ENCODE measurements at regions not wholly inside any gene's neighbourhood (a gene's known extent, or its start where the extent isn't known, plus 50 kb on each side); places are given as distances from the start of the nearest gene placed in this dataset.
A peak's percentile ranks its signal among the peaks of the same experiment; 100 is the strongest.
"Not testable (repeated sequence)": the region's sequence is repeated elsewhere in the genome, so short reads cannot be mapped to it uniquely, and the experiment has no call there.

DNA sequence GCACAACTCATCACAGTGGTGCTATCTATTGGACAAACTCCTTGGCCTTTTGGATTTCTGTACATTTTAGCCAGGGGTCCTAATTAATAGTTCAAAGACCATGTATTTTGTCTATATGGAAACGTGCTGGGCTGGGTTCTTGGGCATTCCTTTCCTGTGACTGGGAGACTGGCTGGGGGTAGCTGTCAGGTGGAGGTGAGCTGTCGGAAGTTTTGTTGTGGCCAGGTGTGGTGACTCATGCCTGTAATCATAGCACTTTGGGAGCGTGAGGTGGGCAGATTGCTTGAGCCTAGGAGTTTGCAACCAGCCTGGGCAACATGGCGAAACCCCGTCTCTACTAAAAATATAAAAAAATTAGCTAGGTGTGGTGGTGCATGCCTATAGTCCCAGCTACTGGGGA is 392.4 kb downstream of the RPS6KC1 start:
- intact Hi-C loops (cut with DNase I): no loop called here
- ATAC-seq (ENCODE audit: poor library complexity): no peak

DNA sequence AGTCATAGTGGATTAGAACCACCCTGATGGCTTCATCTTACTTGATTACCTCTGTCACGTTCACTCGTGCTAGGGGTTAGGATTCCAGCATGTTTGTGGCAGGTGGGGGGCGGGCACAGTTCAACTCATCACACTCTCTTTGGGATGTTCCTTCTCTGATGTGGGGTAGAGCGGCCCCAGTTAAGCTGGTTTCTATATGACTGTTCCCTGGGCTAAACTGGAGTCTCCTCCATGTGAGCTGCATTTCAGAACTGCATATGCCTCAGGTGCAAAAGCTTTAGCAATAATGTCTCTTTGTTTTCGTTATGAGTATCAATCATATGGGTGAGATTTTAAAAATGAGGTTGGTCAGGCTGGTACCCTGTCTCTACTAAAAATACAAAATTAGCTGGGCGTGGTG is 393.2 kb downstream of the RPS6KC1 start:
- ATAC-seq (ENCODE audit: poor library complexity): no peak
- no peak for DNase-seq
- intact Hi-C loops (cut with DNase I): no loop called here

More for the DNA sequence above, 392.4 kb downstream of the RPS6KC1 start:
- DNase-seq: no peak

DNA sequence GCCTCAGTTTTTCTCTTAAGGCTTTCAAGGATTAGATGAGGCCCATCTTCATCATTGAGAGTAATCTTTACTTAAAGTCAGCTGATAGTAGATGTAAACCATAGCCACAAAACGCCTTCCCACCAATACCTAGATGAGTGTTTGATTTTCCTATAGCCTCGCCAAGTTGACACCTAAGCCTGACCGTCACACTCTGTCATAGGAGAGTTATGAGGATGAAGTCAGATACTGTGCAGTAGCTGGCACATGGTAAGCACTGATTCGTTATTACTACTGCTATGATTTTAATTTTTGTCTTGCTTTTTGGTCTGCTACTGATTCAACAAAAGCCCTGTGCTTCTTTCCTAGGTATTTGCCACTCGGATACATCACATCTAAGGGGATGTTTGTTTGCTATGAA is 395.5 kb downstream of the RPS6KC1 start:
- intact Hi-C loops (cut with DNase I): no loop called here
- DNase-seq: no peak
- ATAC-seq (ENCODE audit: poor library complexity): no peak

DNA sequence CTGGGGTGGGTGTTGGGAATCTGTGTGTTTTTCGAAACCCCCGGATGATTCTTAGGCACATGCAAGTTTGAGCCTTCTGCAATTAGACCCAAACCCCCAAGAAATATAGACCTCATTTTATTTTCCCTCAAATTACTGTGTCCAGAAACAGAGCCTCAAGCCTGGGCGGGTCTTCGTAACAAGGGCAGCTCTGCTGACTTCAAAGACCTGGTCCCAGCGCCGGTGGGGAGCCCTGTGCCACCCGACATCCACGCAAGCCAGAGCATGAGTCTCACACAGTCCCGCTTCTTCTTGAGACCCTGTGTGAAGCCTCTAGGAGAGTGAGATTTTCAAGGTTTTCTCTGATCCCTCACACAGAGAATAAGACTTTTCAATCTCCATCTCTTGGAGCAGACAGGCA is 397.3 kb downstream of the RPS6KC1 start:
- intact Hi-C loops (cut with DNase I): no loop called here
- no peak for DNase-seq
- no peak for ATAC-seq (ENCODE audit: poor library complexity)

DNA sequence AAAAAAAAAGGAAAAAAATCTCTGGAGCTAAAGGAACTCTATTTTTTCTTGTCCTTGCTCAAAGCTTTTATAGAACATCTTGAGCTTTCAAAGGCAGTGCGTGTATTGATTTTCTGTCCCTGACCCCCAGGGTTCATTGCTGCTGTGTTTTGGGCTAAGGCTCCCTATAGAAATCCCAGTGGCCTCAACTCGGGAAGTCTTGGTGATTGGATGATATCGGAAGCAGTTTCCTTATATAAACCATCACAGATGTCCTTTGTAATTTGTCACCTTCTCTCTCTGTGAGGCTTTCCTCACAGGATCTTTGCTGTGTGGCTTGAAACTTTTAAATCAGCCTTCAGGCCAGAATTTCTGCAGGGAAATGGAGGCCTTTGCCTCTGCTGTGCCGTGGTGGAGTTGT is 397.7 kb downstream of the RPS6KC1 start:
- DNase-seq (no peak), ATAC-seq (ENCODE audit: poor library complexity) (no peak)
- intact Hi-C loops (cut with DNase I): no loop called here

DNA sequence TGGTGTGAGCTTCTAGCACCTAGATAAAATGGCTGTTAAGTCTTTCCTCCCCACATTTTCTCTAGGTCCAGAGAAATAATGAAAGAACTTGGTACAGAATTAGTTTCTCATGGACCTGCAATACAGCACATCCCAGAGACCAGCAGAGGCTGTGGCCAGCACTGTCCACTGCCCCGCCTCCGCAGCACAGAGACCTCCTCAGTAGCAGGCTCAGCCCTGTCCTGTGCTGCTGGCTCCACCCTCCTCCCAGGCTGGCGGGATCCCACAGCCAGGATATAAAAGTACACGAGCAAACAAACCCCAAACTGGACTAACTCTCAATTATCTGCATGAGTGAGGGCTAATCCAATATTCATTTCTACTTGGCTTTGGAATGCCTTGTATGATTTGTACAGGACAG is 401.5 kb downstream of the RPS6KC1 start:
- DNase-seq (no peak), ATAC-seq (ENCODE audit: poor library complexity) (no peak)
- intact Hi-C loops (cut with DNase I): no loop called here

DNA sequence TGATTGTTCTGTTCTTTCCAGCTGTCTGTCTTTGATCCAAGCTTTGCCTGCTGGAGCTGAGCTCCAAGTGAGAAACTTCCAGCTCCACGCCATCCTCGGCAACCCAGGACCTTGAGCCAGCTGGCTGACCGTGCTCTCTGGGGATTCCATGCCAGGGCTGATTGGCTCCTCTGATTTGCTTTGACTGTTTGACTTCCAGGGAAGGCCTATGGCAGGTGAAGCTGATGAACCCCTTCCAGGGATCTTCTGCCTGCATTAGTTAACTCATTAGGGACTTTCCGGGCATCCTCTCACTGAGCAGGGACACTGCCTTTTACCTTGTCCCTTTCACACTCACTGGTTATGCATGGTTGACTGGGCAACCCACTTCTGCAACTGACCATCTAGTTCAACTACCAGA is 406.1 kb downstream of the RPS6KC1 start:
- intact Hi-C loops (cut with DNase I): no loop called here
- ATAC-seq (ENCODE audit: poor library complexity): peak; percentile 93
- DNase-seq: peak; percentile 68

DNA sequence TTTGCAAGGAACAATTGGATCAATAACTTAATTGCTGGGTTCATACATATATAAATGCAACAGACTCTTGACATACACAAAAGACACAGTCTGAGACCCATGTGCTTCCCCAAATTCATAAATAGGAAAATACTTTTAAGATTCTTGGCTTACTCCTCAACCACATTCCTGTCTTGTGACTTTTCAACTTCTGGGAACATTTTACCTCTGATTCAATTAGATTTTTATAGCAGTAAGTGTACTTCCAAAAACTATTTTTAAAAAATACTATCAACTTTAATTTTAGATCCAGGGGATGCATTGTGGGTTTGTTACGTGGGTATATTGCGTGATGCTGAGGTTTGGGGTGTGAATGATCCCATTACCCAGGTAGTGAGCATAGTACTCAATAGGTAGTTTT is 406.7 kb downstream of the RPS6KC1 start:
- intact Hi-C loops (cut with DNase I): no loop called here
- no peak for DNase-seq
- no peak for ATAC-seq (ENCODE audit: poor library complexity)

DNA sequence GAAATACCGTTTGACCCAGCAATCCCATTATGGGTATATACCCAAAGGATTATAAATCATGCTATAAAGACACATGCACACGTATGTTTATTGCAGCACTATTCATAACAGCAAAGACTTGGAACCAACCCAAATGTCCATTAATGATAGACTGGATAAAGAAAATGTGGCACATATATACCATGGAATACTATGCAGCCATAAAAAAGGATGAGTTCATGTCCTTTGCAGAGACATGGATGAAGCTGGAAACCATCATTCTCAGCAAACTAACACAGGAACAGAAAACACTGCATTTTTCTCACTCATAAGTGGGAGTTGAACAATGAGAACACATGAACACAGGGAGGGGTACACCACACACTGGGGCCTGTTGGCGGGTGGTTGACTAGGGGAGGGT is 411.3 kb downstream of the RPS6KC1 start:
- intact Hi-C loops (cut with DNase I); DNase-seq: not testable (repeated sequence)

DNA sequence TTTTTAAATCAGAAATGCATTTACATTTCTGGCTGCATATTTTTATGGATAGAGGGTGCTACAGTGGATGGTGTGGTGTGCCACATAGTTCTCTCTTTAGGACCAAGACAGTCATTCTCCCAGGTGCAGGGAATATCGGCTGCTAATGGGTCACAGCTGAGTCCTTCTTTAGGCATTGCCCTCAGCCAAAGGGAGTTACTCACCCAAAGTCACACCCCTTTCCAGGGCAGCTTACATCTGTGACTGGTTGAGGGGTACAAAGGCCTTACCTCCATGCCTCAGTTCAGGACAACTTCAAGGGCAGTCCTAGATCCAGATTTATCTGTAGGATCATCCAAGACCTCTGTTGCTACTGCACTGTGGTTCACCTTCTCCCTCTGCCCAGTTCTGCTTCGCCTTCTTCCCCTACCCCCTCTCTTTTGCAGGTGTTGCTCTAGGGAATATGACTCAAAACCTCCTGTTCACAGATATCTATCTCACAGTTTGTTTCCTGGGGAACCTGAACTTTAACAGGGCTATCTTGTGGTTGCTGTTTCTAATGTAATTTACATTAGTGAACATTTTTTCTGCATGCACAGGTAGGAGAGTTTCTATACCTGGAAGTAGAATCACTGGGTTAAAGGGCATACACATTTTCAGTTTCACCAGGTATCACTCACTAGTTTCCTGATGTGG is 413.9 kb downstream of the RPS6KC1 start:
- intact Hi-C loops (cut with DNase I): no loop called here
- no peak for DNase-seq
- no peak for ATAC-seq (ENCODE audit: poor library complexity)

More for the DNA sequence above, 411.3 kb downstream of the RPS6KC1 start:
- ATAC-seq (ENCODE audit: poor library complexity): not testable (repeated sequence)

DNA sequence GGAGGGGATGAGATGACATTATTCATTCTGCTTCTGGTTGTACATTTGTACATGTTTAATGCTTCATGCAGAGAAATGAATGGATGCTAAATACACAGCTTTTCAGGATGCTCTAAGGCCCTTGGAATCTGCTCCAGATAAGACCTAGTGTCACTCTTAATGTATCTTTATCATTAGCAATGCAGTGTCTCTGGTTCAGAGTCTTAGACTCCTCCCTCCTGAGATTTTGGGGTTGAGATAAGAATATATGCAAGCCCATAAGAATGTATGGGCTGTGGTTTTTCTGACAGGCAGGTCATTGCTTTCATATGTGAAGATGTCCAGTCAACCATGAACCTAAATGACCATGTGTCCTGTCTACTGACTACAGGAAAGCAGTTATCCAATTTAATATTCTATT is 415.5 kb downstream of the RPS6KC1 start:
- ATAC-seq (ENCODE audit: poor library complexity) (no peak), DNase-seq (no peak)
- intact Hi-C loops (cut with DNase I): no loop called here

DNA sequence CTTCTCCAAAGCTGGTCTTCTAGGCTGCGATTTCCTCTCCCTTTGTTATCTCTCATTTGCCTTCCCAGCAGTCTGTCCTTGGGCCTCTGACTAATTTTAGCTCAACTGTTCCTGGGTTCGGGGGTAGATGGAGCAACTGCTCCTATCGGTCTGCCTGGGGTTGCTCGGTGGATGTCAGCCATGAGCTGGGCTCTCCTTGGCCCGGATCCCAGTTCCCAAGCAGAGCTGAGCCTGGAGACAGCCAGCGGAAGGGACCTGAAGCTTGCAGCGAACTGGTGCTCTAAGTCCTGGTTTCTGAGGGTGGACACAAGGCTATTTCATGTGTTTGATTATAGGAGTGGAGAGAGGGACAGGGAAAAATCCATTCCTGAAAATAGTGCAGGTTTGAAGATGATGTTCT is 423.0 kb downstream of the RPS6KC1 start:
- intact Hi-C loops (cut with DNase I): no loop called here
- ATAC-seq (ENCODE audit: poor library complexity): peak; percentile 97
- DNase-seq: peak; percentile 79

DNA sequence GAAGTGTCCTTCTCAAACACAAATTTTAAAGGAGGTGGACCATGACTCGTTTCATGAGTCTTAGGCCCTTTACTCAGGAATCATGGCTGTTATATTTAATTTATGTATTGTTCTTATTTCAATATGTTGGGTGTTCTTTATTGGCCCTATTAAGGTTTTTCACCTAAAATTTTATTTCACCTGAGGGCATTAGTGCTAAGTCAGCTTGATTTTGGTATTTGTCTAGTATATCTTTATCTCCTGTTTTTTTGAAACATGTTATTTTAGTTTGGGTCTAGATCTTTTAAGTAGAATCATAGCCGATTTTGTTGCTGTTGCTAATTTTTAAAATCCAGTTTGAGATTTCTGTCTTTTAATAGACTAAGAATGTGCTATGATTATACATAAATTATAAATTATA is 430.4 kb downstream of the RPS6KC1 start:
- DNase-seq: no peak
- ATAC-seq (ENCODE audit: poor library complexity): no peak
- intact Hi-C loops (cut with DNase I): no loop called here

DNA sequence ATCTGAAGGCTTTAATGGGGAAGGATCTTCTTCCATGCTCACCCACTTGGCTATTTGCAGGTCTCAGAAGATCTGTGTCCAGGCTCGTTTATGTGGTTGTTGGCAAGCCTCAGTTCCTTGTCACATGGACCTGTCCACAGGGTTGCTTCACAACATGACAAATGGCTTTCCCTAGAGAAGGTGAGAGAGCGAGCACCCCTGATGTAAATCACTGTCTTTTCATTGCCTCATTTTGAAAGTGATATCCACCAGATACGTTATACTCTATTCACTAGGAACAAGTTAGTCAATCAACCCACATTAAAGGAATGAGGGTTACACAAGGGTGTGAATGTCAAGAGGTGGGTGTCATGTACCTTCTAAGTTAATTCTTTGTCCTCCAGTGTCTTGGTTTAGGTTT is 433.3 kb downstream of the RPS6KC1 start:
- no peak for DNase-seq
- intact Hi-C loops (cut with DNase I): no loop called here
- no peak for ATAC-seq (ENCODE audit: poor library complexity)

DNA sequence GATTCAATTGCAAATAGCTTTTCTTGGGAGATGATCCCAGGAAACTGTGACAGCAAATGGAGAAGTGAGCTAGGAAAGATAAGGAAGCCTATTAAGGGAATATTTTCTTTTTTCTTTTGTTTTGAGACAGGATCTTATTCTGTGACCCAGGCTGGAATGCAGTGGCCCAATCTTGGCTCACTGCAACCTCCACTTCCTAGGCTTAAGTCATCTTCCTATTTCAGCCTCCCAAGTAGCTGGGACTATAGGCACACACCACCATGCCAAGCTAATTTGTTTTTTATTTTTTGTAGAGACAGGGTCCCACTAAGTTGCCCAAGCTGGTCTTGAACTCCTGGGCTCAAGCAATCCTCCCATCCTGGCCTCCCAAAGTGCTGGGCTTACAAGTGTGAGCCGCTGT is 433.7 kb downstream of the RPS6KC1 start:
- ATAC-seq (ENCODE audit: poor library complexity) (no peak), DNase-seq (no peak)
- intact Hi-C loops (cut with DNase I): no loop called here

DNA sequence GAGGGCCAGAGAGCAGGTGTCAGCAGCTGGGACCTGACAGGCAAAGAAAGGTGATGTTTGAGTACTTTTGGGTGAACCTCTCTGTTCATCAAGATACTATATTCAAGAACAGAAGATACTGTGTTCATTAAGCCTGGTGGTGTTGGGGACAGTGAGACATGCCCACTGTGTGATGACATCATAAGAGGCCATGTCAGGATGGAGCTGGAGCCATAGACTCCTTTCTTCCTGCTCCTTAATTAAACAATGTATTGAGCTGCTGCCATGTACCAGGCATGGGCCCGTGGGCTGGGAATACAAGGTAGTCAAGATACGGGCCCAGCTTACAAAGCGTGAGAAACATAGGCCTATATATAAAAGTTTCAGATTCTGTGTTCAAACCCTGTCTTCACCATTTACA is 435.4 kb downstream of the RPS6KC1 start:
- no peak for ATAC-seq (ENCODE audit: poor library complexity)
- intact Hi-C loops (cut with DNase I): no loop called here

DNA sequence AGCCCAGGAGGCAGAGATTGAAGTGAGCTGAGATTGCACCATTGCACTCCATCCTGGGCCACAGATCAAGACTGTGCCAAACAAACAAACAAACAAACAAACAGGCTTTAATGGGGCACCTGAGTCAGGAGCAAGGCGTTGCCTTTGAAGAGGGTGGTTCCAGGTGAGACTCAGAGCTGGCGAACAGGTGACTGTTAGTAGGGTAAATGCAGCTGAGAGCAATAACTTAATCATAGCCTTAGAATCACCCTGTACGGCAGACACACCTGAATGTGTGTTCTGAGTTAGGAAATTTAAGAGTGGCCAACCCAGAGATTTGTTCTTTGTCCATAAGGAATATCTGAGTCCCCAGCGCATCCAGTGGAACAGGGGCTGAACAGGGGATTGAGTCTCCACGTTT is 440.4 kb downstream of the RPS6KC1 start:
- intact Hi-C loops (cut with DNase I): no loop called here
- ATAC-seq (ENCODE audit: poor library complexity) (no peak), DNase-seq (no peak)

More for the DNA sequence above, 435.4 kb downstream of the RPS6KC1 start:
- DNase-seq: no peak

DNA sequence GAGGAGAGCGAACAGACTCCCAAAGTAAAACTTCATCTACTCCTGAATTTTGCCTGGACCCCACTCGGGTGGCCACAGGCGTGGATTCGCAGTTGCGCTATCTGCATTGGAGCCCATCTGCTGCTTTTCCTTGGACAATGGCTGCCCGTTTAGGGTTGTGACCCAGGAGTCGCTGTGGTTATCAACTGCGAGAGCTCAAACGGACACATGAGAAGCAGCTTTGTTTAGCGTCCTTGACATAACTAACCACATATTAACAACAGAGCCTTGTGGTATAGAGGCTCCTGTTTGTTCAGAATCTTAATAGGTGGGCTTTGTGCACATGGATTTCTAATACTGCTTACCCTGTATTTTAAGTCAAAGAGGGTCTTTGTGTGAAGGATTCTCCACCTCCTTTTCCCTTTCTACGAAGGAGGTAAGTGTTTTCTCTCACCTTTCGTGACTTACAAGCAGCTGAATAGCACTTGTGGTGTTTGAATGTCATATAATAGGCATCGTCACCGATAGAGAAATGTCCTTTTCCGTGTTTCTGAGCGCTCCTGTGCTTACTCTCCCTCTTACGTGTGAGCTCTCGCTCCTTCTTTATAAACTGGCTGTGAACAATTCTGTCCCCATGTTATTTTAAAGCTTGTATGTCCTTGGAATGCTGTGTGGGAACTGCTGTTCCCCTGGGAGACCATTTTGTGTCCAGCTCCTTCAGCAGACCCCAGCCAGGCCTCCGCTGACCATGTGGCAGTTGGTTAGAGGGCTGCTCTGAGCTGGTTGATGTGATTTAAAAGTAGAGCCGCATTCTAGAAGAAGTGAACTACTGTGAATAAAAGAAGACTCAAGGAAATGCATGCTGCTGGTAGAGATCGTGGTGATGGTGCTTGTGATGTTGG is 441.4 kb downstream of the RPS6KC1 start:
- DNase-seq (no peak), ATAC-seq (ENCODE audit: poor library complexity) (no peak)
- intact Hi-C loops (cut with DNase I): no loop called here

DNA sequence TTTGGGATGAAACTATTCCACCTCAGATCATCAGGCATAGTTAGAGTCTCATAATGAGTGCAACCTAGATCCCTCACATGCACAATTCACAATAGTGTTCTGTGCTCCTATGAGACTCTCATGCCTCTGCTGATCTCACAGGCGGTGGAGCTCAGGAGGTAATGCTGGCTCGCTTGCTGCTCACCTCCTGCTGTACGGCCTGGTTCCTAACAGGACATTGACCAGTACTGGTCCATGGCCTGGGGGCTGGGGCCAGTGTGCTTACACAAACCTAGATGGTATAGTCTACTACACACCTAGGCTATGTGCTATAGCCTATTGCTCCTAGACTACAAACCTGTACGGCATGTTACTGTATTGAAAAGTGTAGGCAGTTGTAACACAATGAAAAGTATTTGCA is 448.4 kb downstream of the RPS6KC1 start:
- intact Hi-C loops (cut with DNase I): no loop called here
- no peak for ATAC-seq (ENCODE audit: poor library complexity)

DNA sequence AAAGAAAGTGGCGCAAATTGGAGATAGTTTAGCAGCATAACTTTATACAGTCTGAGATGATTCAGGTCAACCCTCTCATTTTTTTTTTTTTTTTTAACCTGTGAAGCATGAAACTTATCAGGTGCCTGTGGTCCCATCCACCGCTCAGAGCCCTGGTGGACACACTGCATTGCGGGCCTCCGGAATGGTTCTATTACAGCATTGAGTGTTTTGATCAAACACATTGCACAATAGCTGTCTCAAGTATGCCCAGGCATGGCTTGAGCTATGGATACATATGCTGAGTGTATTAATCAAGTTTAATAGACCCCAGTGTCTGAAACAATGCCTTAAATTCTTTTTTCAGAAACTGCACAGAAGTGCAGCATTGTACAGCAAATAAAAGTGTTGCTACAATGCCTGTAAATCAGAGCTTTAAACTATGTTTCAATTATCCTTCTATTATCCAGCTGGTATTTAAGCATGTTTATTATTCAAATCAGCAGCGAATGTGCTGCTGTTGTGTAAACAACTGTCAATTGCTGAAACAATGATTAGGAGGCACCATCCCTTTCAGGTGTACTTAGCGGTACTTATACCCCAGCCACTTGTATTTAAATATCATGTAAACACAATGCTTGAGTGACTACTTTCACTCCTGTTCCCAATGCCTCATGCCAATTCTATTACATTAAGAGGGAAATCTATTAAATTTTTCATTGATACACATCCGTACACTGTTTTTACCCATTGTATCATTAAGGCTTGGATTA is 456.6 kb downstream of the RPS6KC1 start:
- no peak for ATAC-seq (ENCODE audit: poor library complexity)
- intact Hi-C loops (cut with DNase I): no loop called here
- no peak for DNase-seq

More for the DNA sequence above, 448.4 kb downstream of the RPS6KC1 start:
- no peak for DNase-seq
